Keratinocyte (primary cell): ENCODE measurements at regions not wholly inside any gene's neighbourhood (a gene's known extent, or its start where the extent isn't known, plus 50 kb on each side); places are given as distances from the start of the nearest gene placed in this dataset.

Experiments used
- CTCF ChIP-seq, 3 experiments: IDR thresholded peaks in 1 of 3; conservative IDR thresholded peaks in 1 of 3; optimal IDR thresholded peaks in 1 of 3; 2 replicates in 2 of 3; 3 replicates in 1 of 3; pipeline versions ENCODE3 to v1.5.1; 2011; ENCODE audit warnings: low read length in 3 of 3, mild to moderate bottlenecking in 3 of 3, moderate library complexity in 2 of 3, control low read depth in 1 of 3, inconsistent platforms in 1 of 3; ENCODE audit not compliant: insufficient read depth in 2 of 3; ENCODE audit errors: extremely low read depth in 1 of 3
- EZH2 ChIP-seq: IDR thresholded peaks from one replicate; pipeline ENCODE4 v1.6.1; 2012; ENCODE audit warnings: inconsistent platforms, mild to moderate bottlenecking, low read length, moderate library complexity

GRCh38 chr13:34207334-34207733, 389.4 kb downstream of the RFC3 start:
- no peak for TF ChIP-seq CTCF (optimal IDR thresholded peaks at IDR 0.05 in 1 of 3, IDR thresholded peaks at IDR 0.05 in 1 of 3, conservative IDR thresholded peaks at IDR 0.05 in 1 of 3; ENCODE audit: extremely low read depth in 1 of 3, insufficient read depth in 2 of 3, low read length in 3 of 3)
- no peak for TF ChIP-seq EZH2
